NCI-H187 (cell line): ENCODE measurements at regions not wholly inside any gene's neighbourhood (a gene's known extent, or its start where the extent isn't known, plus 50 kb on each side); places are given as distances from the start of the nearest gene placed in this dataset.

Source experiments
- DNase-seq, 2 experiments: peaks; one replicate each; lab custom pipeline; 2025; lab: John Stamatoyannopoulos, UW

DNA sequence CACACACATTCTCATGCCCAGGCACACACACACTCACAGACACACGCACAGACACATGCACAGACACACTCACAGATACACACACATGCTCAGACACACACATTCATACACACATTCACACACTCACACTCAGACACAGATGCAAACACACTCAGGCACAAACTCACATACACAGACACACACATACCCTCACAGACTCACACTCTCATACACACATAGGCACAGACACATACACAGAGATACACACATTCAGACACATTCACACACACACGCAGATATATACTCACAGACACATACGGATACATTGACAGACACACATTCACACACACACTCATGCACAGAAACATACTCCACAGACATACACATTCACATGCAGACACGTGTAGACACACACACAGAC lies 89.6 kb downstream of the RBFOX3 start:
- DNase-seq, result no peak

DNA sequence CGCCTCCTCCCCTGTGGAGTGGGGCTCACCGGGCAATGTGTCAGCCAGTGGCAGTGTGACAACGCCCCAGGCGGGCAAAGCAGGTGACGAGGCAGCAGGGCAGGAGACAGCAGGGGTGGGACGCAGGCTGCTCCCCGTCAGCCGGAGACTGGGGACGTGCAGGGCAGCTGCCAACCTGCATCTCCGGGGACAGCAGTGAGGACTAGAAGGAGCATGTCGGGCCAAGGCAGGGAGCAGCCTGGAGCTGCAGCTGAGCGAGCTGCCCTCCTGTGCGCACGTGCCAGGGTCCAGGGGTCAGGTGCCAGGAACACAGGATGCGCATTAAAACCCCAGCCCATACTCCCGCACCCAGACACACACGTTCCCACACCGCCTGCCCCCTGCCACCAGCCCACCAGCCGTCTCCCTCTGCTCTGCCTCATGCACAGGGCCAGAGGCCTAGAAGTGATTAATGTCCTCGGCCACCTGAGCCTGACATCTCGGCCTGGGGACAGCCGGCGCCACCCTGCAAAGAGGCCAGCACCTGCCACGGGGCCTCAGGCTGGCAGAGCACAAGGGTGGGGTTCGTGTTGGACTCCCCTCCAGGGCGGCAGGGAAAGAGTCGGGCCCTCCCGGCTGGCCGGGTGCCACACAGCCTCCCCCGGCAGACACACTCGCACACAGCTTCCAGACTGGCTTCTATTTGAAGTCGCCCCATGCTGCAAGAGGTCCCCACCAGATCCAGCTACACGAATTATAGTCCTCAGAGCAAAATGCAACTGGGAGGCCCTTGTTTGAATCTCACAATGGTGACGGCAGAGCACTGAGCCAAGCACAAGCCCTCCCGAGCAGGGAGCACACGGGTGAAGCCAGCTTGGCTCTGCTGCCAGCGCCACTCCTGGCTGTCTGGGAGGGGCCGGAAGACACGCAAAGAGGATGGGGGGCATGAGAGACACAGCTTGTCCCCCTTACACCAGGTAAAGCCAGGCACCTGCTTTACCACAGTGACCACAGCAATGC lies 90.4 kb downstream of the RBFOX3 start:
- DNase-seq, result no peak

DNA sequence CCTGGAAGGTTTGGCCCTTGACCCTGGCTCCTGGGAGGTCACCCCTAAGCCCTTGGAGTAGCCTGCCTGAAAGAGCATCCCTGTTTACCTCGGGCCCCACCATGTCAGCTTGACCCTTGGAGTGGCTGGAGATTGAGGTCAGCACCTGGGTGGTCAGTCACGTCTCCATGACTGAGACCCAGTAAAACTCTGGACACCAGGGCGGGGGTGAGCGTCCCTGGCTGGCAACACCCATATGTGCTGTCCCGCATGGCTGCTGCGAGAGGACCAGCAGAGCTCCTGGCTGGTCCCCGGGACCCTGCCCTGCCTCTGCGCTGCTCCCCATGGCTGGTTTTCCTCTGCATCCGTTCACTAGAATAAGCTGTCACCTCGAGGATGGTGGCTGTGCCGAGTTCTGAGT lies 91.2 kb downstream of the RBFOX3 start:
- no peak for DNase-seq

DNA sequence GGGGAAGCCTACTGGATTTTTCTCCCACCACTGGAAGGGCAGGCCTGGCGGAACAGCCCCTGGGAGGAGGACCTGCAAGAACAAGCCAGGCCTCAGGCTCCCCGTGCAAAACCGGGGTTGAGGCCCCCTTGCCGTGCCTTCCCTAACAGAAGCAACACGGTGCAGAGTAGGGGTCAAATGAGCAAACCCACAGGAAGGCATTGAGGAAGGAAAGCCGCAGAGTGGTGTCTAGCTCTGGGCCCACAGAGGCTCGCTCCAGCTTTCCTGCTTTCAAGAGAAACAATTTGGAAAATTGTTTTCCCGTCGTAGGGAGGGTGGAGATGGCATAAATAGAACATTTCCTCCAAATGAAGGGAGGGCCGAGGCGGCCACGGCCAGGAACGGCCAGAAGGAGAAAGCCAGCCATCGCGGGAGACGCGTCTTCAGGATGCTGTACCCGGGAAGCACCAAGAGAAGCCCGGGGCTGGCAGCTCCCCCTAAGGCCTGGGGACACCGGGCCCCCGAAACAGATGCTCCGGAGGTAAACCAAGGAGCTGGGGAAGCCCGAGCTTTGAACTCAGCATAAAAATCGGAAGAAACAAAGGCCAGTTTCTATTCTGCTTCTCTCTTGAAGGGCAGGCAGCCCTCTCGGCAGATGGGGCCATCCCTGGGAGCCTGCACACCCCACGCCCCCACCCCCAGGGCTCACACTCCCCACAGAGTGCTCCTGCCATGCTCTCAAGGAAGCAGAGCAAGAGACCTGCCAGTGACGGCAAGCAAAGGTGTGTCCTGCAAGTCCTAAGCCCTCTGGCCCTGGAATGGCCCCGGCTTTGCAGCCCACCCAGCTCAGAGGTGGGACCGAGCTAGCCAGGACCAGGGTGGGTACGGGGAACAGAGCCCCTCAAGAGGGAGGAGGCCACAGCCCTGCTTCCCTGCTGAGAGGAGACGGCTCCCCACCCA lies 92.0 kb downstream of the RBFOX3 start:
- DNase-seq, result no peak

DNA sequence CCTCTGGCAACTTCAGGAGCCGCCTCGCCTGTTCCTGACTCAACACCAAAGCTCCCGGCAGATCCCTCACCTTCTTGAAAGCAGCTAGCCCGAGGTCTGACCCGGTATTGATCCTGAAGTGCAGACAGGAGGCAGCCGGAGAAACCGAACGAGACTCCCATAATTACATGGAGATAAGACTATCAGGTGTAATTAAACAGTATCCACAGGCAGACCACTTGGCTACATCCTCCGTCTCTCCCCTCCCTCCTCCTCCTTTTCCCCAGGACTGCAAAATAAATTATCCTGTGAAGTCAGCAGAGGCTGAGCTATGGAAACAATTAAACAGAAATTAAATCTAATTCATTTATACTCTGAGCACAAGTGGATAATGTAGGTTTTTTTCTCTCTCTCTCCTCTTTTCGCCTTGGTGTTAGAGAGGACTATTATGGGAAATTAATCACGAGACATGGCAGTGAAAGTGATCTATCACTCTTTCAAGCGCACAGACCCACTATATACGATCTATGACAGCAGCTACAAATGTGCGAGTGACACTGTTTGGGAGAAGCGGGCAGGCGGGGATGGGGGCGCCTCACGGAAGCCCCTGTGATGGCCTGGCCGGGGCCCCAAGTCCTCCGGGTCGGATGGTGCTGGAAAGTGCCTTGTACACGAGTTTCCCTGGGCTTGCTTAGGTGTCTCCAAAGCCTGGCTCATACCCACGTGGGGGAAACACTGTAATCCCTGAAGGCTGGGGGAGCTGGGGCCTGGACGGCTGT lies 92.8 kb downstream of the RBFOX3 start:
- no peak for DNase-seq

DNA sequence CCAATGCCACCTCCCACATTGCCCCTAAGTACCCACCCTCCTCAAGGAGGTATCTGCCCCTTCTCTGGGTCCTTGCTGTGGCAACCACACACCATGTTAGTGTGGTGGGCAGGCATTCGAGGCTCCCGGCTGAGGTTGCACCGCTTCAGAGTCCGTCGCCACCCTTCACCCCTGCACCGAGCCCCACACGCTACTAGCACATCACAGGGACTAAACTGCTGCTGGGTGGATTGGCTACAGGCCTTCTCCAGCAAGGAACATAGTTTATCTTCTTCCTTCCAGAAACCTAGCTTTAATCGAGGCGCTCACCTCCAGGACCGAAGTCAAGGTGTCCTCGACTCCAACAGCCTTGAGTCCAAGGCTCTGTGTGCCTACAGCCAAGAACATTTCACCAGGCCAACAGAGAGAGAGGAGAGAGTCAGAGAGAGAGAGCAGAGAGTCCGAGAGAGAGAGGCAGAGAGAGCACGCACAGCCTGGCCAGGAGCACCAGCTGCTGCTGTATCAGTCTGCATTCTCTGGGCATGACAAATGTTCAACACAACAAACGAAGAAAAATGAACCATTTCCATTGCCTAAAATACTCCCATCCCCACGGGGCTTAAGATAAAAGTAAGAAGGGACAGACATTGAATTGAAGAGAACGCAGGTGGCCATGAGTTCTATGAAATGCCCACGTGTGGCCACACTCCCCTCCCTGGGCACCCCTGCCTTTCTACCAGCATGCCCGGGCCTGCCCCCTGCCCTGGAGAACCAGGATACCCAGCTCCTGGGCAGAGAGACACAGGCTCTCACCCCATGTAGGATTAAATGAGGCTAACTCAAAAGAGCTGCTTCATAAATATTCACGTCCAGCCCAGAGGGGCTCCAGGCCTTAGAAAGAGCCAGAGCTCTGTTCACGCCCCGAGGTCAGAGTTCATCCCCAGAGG lies 94.9 kb downstream of the RBFOX3 start:
- no peak for DNase-seq

DNA sequence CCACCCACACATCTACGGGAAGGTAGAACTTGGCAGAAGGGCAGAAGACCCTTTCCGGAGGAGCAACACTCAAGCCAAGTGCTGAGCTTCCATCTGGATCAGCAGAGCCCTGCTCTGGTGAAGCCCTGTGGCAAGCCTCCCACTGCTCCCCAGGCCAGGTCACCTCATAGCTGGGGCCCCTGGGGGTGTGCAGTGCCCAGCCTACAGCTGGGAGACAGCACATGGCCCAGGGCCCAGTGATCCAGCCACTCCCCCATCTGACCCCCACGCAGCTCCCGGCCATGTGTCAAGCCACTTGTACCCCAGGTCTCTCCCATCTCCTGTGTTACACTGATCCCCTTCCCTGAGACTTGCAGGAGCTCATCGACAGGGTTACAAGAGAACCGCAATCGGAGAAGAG lies 95.7 kb downstream of the RBFOX3 start:
- no peak for DNase-seq

DNA sequence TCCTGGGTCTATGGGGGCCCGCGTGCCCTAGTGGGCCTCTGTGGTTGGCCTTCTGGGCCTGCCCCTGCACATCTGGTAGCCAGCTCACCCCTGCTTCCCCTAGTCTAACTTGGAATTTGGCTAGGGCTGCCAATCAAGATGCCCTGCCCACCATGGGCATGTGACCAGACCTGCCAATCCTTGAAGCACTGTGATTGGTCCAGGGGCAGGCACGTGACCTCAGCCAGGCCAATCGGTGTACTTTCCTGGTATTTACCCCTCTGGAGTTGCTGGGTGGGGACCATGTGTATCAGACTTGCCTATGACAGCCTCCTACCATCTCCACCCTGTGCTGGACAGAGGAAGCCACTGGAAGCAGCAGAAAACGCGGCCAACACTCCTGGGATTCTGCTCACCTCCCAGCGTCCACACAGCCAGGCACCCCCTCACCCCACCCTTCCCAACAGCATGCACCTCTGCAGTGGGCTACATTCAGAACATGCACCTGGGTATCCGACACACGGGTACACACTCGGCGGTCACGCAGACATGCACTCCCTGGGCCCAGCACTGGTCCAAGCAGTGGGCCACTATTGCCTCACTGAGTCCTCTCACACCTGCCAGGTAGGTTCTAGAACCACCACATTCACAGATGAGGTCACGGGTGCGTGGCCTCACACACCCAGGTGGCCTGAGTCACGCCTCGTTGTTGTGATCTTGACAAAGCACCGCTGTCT lies 96.9 kb downstream of the RBFOX3 start:
- DNase-seq, result no peak

DNA sequence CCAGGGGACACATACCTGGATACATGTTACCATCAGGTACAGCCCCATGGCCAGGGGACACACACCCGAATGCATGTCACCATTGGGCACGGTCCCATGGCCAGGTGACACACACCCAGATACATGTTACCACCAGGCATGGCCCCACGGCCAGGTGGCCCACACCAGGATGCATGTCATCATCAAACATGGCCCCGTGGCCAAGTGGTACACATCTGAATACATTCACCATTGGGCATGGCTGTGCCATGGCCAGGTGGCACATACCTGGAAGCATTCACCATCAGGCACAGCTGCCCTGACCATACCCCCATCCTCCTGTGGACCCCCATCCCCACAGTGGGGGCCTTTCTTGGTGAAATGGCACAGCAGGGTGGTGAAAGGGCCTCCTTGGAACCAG lies 97.6 kb downstream of the RBFOX3 start:
- no peak for DNase-seq

DNA sequence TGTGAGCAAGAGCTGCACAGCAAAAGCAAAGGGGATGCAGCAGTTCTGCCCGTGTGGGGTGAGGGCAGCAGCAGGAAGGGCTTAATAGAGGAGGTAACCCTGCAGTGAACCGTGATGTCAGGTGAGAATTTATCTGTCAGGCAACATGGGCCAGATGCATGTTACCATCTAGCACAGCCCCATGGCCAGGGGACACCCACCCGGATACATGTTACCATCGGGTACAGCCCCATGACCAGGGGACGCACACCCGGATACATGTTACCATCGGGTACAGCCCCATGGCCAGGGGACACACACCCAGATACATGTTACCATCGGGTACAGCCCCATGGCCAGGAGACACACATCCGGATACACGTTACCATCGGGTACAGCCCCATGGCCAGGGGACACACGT lies 99.4 kb downstream of the RBFOX3 start:
- DNase-seq, result no peak

DNA sequence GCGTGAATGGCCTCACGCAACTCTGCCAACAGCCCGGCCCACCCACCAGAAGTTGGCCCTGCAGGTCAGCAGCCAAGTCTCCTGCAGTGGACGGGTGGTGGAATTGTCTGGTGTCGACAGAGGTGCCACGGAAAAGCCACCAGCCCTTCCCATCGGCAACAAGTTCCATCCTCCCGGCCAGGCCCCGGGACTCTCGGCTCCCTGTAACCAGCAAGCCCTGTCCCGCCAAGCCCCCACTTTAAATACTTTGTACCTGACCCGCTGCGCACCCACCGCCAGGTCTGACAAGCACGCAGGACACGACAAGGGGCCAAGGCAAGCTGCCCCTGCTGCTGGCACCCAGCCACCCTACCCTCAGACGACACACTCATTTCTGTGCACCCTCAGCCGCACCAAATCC lies 100.8 kb downstream of the RBFOX3 start:
- no peak for DNase-seq

DNA sequence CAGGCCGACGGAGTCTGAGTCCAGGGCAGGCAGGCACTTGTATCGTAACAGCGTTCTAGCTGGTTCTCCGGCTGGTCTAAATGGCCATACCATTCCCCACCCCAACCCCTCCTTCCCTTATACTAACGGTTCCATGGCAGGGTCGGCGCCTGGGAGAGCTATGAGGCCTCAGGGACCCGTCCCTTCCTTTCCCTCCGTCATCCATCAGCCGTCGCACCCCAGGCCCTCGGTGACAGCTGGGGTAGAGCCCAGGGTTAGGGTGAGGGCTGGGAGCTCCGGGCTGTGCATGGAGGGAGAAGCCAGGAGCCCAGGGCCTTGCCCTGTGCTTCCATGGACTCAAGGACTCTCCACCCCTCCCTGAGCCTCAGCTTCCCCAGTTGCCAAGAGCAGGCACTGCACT lies 101.4 kb downstream of the RBFOX3 start:
- no peak for DNase-seq

DNA sequence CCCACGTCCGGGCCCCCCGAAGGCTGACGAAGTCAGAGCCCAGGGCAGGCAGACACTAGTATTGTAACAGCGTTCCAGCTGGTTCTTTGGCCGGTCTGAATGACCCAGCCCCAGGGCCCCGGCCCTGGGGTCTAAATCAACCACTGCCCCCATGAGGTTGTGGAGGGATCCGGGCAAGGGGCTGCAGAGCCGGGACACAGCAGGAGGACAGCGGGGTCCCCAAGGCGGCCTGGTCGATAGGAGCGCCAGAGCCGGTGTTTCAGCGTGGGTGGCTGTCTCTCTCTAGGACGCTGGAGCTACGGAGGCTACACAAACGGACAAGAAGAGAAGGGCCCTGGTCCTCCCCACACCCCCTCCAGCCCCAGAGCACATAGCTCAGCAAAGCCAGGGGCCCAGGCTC lies 101.8 kb downstream of the RBFOX3 start:
- no peak for DNase-seq

DNA sequence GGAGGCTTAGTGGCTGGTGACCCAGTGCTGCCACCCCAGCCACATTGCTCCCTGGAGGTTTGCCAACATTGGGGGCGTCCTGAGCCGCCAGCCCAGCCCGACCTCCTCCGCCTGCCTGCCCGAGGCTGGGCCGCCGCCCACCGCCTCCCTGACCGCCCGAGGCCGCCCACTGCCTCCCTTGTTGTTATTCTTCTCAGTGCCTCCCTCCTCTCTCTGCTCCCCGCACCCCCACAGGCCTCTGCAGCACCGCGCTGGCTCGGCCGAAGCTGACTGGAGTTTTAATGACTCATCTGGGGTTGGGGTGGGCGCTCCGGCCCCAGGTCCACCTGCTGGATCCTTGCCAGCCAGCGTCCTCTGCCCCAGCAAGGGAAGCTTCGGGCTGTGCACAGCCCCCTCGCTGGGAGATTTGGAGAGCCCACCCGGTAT lies 102.5 kb downstream of the RBFOX3 start:
- no peak for DNase-seq

DNA sequence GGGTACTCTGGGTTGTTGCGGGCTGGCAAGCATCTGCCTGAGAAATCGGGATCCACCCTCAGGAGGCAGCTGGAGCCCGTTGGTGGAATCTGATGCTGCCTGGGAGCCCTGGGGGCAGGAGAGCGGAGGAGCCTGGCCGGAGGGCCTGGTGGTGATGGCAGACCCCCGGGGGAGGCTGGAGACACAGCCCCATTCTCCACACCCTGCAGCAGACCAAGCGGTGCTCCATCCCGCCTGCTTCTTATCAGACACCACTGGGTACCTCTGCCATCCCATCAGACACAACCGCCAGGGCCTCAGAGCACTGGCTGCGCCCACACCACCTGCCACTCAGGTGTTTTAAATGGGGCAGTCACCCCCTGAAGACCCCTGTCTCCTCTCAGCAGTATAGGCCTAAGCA lies 103.9 kb downstream of the RBFOX3 start:
- no peak for DNase-seq

DNA sequence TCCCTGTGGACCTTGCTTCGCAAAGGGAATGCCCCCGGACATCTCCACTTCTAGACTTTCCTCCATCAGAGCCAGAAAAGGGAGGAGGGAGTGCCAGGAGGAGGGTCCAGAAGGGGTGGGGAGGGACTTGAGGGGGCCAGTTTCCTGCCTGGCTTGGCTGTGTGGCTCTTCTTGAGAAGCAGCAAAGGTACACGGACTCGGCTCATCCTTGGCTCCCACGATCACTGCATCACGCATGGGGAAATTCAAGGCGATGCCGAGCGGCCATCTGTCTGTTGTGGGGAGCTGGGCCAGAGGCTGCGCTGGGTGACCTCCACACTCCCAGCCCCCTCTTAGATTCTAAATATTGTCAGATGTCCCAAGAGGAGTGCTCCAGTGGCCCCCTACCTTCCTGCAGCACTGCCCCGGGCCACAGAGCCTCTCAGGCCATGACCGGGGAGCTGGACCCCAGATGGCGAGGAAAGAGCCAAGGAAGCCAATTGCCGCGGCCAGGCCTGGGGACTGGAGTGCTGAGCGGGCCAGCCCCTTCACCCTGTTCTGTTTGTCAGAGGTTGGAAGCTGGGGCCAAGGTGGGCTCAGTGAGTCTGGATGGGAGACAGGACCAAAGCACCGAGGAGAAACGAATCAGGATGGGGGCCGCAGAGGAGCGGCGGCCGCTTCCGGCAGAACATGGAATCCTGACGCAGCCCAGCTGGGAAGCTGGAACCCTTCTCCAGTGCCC lies 104.5 kb downstream of the RBFOX3 start:
- no peak for DNase-seq

DNA sequence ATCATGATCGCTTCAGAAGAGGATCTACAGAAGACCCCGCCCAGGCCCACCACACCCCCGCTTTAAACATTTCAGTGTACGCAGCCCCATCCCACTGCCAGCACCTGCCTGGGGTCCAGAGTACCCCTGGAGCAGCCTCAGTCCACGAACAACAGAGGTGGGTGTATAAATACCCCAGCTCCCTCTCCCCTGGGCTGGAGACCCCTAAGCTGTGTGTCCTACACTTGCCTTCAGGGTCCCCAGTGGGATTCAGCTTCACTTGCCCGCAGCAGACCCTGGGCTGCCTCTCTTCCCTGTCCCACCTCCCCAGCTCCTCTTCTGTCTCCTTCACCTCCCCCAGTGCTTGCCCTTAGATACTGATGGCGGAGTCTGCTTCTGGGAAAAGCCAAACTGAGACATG lies 105.7 kb downstream of the RBFOX3 start:
- DNase-seq, result no peak

DNA sequence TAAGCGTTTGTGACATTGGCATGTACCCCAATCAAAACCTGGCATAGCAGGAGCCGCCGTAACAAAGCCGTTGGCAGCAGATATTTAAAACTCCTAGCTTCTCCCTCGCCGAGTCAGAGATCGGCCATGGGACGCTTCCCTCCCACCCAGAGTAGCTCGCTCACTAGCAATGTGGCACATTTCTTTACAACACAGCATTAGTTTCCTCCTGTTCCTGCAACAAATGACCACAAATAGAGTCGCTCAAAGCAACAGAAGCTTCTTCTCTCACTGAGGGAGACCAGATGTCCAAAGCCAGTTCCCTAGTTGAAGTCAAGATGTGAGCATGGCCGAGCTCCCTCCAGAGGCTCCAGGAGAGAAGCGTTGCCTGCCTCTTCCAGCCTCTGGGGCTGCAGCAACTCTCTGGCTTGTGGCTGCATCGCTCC lies 106.7 kb downstream of the RBFOX3 start:
- DNase-seq, result no peak

DNA sequence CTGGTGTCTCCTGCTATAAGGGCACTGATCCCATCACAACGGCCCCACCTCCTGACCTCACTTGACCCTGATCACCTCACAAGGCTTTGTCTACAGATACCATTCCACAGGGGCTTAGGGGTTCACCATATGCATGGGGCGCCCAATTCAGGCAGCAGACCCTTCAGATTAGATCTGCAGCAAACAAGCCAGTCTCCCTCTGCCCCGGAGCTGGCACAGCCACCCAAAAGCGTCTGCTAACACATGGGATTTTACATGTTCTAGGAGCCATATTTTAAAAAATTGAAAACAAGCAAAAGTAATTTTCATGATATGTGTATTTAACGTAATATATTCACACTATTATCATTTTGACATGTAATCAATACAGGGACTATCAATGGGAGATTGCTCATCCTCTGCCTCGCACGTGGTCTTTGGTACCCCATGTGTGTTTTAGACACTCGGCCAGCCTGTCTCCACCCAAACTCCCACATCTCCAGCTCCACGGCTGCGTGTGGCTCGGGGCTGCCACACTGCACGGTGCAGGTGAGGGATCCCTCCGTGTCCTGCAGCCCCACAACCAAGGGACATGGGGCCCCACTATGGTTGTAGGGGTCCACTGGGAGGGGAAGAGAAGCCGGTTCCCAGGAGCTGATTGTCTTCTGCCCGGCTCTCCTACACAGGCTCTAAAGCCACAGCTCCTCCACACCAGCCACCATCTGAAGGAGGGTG lies 107.6 kb downstream of the RBFOX3 start:
- DNase-seq, result no peak
